C4-2B (cell line): ENCODE measurements at regions not wholly inside any gene's neighbourhood (a gene's known extent, or its start where the extent isn't known, plus 50 kb on each side); places are given as distances from the start of the nearest gene placed in this dataset.

Source experiments
- ZFX ChIP-seq: fragments of 450-650 bp; IDR thresholded peaks from 2 replicates; pipeline ENCODE4 v1.6.1; 2017
- TF ChIP-seq, protein P1 (sequence below): fragments of 450-650 bp; conservative IDR thresholded peaks from 2 replicates; pipeline ENCODE4 v1.5.1; 2017; ENCODE audit warnings: mild to moderate bottlenecking

- TF ChIP-seq, protein P1, sequence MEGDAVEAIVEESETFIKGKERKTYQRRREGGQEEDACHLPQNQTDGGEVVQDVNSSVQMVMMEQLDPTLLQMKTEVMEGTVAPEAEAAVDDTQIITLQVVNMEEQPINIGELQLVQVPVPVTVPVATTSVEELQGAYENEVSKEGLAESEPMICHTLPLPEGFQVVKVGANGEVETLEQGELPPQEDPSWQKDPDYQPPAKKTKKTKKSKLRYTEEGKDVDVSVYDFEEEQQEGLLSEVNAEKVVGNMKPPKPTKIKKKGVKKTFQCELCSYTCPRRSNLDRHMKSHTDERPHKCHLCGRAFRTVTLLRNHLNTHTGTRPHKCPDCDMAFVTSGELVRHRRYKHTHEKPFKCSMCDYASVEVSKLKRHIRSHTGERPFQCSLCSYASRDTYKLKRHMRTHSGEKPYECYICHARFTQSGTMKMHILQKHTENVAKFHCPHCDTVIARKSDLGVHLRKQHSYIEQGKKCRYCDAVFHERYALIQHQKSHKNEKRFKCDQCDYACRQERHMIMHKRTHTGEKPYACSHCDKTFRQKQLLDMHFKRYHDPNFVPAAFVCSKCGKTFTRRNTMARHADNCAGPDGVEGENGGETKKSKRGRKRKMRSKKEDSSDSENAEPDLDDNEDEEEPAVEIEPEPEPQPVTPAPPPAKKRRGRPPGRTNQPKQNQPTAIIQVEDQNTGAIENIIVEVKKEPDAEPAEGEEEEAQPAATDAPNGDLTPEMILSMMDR = no peak
- no peak for TF ChIP-seq ZFX
These were observed 2153.2 kb upstream of the PIK3C3 start for GRCh38 chr18:39801848-39802247.
